ENCODE measurements at regions not wholly inside any gene's neighbourhood (a gene's known extent, or its start where the extent isn't known, plus 50 kb on each side); places are given as distances from the start of the nearest gene placed in this dataset.

DNA sequence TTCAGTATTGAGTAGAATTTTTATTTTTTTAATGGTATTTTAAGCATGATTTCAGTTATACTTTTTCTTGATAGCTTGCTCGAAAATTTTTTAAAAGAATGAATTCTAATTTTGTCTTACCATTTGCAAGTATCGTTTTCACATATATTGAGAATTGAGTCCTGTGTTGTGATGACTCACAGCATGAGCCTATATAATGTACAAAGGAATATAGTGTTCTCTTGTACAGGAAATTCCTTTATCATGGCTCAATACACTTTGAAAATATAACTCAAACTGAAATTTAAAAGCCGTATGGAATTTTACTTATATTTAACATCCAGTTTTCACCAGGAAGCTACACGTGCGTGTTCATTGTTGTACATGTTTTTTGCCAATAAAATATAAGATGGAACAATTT lies 161.1 kb upstream of the TMTC4 start:
- no peaks in the 10 kb centered on the region for H3K79me1 ChIP-seq (ENCODE audit: low read depth in 1 of 2, low read length in 2 of 2)
- dilution Hi-C loops (cut with HindIII; ENCODE audit: low sequenced_read_pairs, unreplicated experiment) (no loop called here), intact Hi-C loops (cut with micrococcal nuclease) (no loop called here), in situ Hi-C loops (cut with MboI; ENCODE audit: low sequenced_read_pairs) (no loop called here)
- H3K56ac ChIP-seq (ENCODE audit: extremely low read depth, insufficient read depth, low read length): no peak overlapping the region
- H2BK20ac ChIP-seq (ENCODE audit: low read depth, low read length): no peak overlapping the region
- no peaks in the 10 kb centered on the region for H3K9me3 ChIP-seq (ENCODE audit: control insufficient read depth, insufficient read depth, low read length)
- no peak overlapping the region for H3K4me2 ChIP-seq (ENCODE audit: low read depth, low read length)
- no peaks in the 10 kb centered on the region for H4K20me1 ChIP-seq (ENCODE audit: insufficient read depth, low read length)
- TF ChIP-seq NFE2L2 (IDR thresholded peaks at IDR 0.05; ENCODE audit: low read depth, low read length): no peak
- TF ChIP-seq CEBPB (IDR thresholded peaks at IDR 0.05; ENCODE audit: low read depth, low read length): no peak
- no peak for TF ChIP-seq RFX5 (IDR thresholded peaks at IDR 0.05; ENCODE audit: low read depth, low read length)
- TF ChIP-seq SMC3 (IDR thresholded peaks at IDR 0.05; ENCODE audit: low read depth, low read length): no peak
- TF ChIP-seq BHLHE40 (IDR thresholded peaks at IDR 0.05; ENCODE audit: low read depth, low read length): no peak
- no peak for TF ChIP-seq MAZ (IDR thresholded peaks at IDR 0.05; ENCODE audit: borderline replicate concordance, low read depth, low read length)
- no peak for TF ChIP-seq MXI1 (IDR thresholded peaks at IDR 0.05; ENCODE audit: borderline replicate concordance, low read depth, low read length)
- TF ChIP-seq, protein P1, sequence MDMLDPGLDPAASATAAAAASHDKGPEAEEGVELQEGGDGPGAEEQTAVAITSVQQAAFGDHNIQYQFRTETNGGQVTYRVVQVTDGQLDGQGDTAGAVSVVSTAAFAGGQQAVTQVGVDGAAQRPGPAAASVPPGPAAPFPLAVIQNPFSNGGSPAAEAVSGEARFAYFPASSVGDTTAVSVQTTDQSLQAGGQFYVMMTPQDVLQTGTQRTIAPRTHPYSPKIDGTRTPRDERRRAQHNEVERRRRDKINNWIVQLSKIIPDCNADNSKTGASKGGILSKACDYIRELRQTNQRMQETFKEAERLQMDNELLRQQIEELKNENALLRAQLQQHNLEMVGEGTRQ (IDR thresholded peaks at IDR 0.05; ENCODE audit: low read depth, low read length): no peak
- no peak for TF ChIP-seq CHD1 (IDR thresholded peaks at IDR 0.05; ENCODE audit: low read depth, low read length)
- DNase-seq (no peak), ATAC-seq (ENCODE audit: low read depth) (no peak)
- CTCF ChIA-PET: no interaction called here
- H2AFZ ChIP-seq (replicated peaks; ENCODE audit: low read length, poor library complexity): no peak overlapping the region
- no TSS peak for BruUV-seq (replicated peaks)
- H4K5ac ChIP-seq (ENCODE audit: low read depth, low read length): no peak overlapping the region
- WGBS, 2 experiments (ENCODE audit: extremely low coverage in 2 of 2, insufficient read length in 1 of 2): no CpG with 5 or more reads among the region's 5 CpGs
- no peak overlapping the region for H3K23ac ChIP-seq (ENCODE audit: low read depth, low read length)
- H2BK15ac ChIP-seq (ENCODE audit: low read depth, low read length): no peak overlapping the region
- no peak overlapping the region for H3K4me3 ChIP-seq (ENCODE audit: insufficient read depth, low read depth, low read length)
- H3K14ac ChIP-seq (replicated peaks; ENCODE audit: low read depth, low read length): no peak overlapping the region
- H4K91ac ChIP-seq (ENCODE audit: insufficient read depth, low read depth, low read length): no peak overlapping the region
- no peak overlapping the region for H2AK9ac ChIP-seq (replicated peaks; ENCODE audit: low read depth, low read length, poor library complexity)
- H3K36me3 ChIP-seq (ENCODE audit: control insufficient read depth, insufficient read depth, low read length): no peaks in the 10 kb centered on the region
- H3K9me1 ChIP-seq (ENCODE audit: insufficient read depth, low read length): no peaks in the 10 kb centered on the region
- no peak overlapping the region for H3K4ac ChIP-seq (ENCODE audit: low read depth, low read length)
- H4K8ac ChIP-seq (ENCODE audit: low read depth in 2 of 2, low read length in 2 of 2): no peak overlapping the region
- H3K18ac ChIP-seq (ENCODE audit: low read depth, low read length): no peak overlapping the region
- H2BK120ac ChIP-seq (ENCODE audit: low read depth, low read length): no peak overlapping the region
- POLR2A ChIA-PET (ENCODE audit: unreplicated experiment): interaction anchor here (0.6 kb wide), 1 partner anchor 1057 kb away, joined by 4 read pairs; no protein-coding TSS in a partner anchor
- H2BK5ac ChIP-seq (ENCODE audit: low read depth, low read length, poor library complexity, severe bottlenecking): no peak overlapping the region
- no peak overlapping the region for H3K27ac ChIP-seq (ENCODE audit: insufficient read depth, low read length)
- no peak overlapping the region for H3K9ac ChIP-seq (ENCODE audit: low read depth, low read length)
- H3K4me1 ChIP-seq (ENCODE audit: control insufficient read depth, insufficient read depth, low read length): no peaks in the 10 kb centered on the region
- H3K27me3 ChIP-seq (ENCODE audit: control insufficient read depth, insufficient read depth, low read length): no peaks in the 10 kb centered on the region
- no peak overlapping the region for H2AK5ac ChIP-seq (ENCODE audit: low read depth, low read length)
